ENCODE measurements at regions not wholly inside any gene's neighbourhood (a gene's known extent, or its start where the extent isn't known, plus 50 kb on each side); places are given as distances from the start of the nearest gene placed in this dataset.

GRCh38 chr14:48537600-48537999 is 862.2 kb upstream of the MDGA2 start:
- no peak for DNase-seq

- DNase-seq = no peak
These were observed 860.9 kb upstream of the MDGA2 start for GRCh38 chr14:48536318-48536717.

GRCh38 chr14:48527832-48528231 is 852.4 kb upstream of the MDGA2 start:
- DNase-seq = no peak

- DNase-seq = no peak
These were observed 850.9 kb upstream of the MDGA2 start for GRCh38 chr14:48526307-48526706.

- no peak for DNase-seq
These were observed 829.5 kb upstream of the MDGA2 start for GRCh38 chr14:48504921-48505320.

- no peak for DNase-seq
These were observed 815.4 kb upstream of the MDGA2 start for GRCh38 chr14:48490756-48491155.

- DNase-seq = no peak
These were observed 798.5 kb upstream of the MDGA2 start for GRCh38 chr14:48473944-48474343.

GRCh38 chr14:48456051-48456450 is 780.6 kb upstream of the MDGA2 start:
- DNase-seq = no peak

GRCh38 chr14:48454887-48455286 is 779.5 kb upstream of the MDGA2 start:
- DNase-seq = no peak

- no peak for DNase-seq
These were observed 777.1 kb upstream of the MDGA2 start for GRCh38 chr14:48452437-48452995.

- no peak for DNase-seq
These were observed 759.8 kb upstream of the MDGA2 start for GRCh38 chr14:48435221-48435620.

- DNase-seq = no peak
These were observed 755.4 kb upstream of the MDGA2 start for GRCh38 chr14:48430805-48431204.

- DNase-seq = no peak
These were observed 754.1 kb upstream of the MDGA2 start for GRCh38 chr14:48429512-48429911.

- no peak for DNase-seq
These were observed 742.5 kb upstream of the MDGA2 start for GRCh38 chr14:48417715-48418500.

GRCh38 chr14:48401321-48401720 is 725.9 kb upstream of the MDGA2 start:
- DNase-seq = no peak

GRCh38 chr14:48398675-48399282 is 723.4 kb upstream of the MDGA2 start:
- peak; percentile 16 for DNase-seq

GRCh38 chr14:48391661-48392060 is 716.3 kb upstream of the MDGA2 start:
- no peak for DNase-seq

- no peak for DNase-seq
These were observed 714.9 kb upstream of the MDGA2 start for GRCh38 chr14:48390346-48390745.

GRCh38 chr14:48384821-48385220 is 709.4 kb upstream of the MDGA2 start:
- DNase-seq = no peak

GRCh38 chr14:48382961-48383360 is 707.6 kb upstream of the MDGA2 start:
- no peak for DNase-seq

- DNase-seq = no peak
These were observed 703.1 kb upstream of the MDGA2 start for GRCh38 chr14:48378541-48378940.

- no peak for DNase-seq
These were observed 698.6 kb upstream of the MDGA2 start for GRCh38 chr14:48373981-48374380.

- no peak for DNase-seq
These were observed 675.6 kb upstream of the MDGA2 start for GRCh38 chr14:48350971-48351370.

GRCh38 chr14:48349689-48350088 is 674.3 kb upstream of the MDGA2 start:
- no peak for DNase-seq
